Neural progenitor cell (in vitro differentiated cells): ENCODE measurements at regions not wholly inside any gene's neighbourhood (a gene's known extent, or its start where the extent isn't known, plus 50 kb on each side); places are given as distances from the start of the nearest gene placed in this dataset.

Experiments used
- DNase-seq: peaks from one replicate; pipeline ENCODE4 v3.0.0-alpha.2; 2016; ENCODE audit warnings: low spot score
- H2AFZ ChIP-seq: fragments of 200-600 bp; sonication (generic); replicated peaks from 2 replicates; pipeline ENCODE4 v1.6.1; 2016; ENCODE audit warnings: antibody characterized with exemption
- H3F3A ChIP-seq: fragments of 200-600 bp; sonication (generic); 2 replicates; pipeline ENCODE4 v1.6.1; 2016; ENCODE audit warnings: antibody characterized with exemption, low read depth
- H3K27ac ChIP-seq: fragments of 200-600 bp; sonication (generic); 2 replicates; pipeline ENCODE4 v1.5.1; 2016; ENCODE audit warnings: mild to moderate bottlenecking
- H3K27me3 ChIP-seq: fragments of 200-600 bp; sonication (generic); 2 replicates; pipeline ENCODE4 v1.6.1; 2016; ENCODE audit warnings: mild to moderate bottlenecking, moderate library complexity
- H3K36me3 ChIP-seq: fragments of 200-600 bp; sonication (generic); 2 replicates; pipeline ENCODE4 v1.5.1; 2016
- H3K4me1 ChIP-seq: fragments of 200-600 bp; sonication (generic); 2 replicates; pipeline ENCODE4 v1.6.1; 2016; ENCODE audit warnings: mixed run types
- H3K4me2 ChIP-seq: fragments of 200-600 bp; sonication (generic); 2 replicates; pipeline ENCODE4 v1.6.1; 2016
- H3K4me3 ChIP-seq: fragments of 200-600 bp; sonication (generic); 2 replicates; pipeline ENCODE4 v1.5.1; 2016
- H3K79me2 ChIP-seq: fragments of 200-600 bp; sonication (generic); 2 replicates; pipeline ENCODE4 v1.6.1; 2016; ENCODE audit warnings: low read depth
- H3K9ac ChIP-seq: fragments of 200-600 bp; sonication (generic); 2 replicates; pipeline ENCODE4 v1.6.1; 2016
- H3K9me3 ChIP-seq: fragments of 200-600 bp; sonication (generic); 2 replicates; pipeline ENCODE4 v1.5.1; 2016; ENCODE audit warnings: low read depth
- H4K20me1 ChIP-seq: fragments of 200-600 bp; sonication (generic); 2 replicates; pipeline ENCODE4 v1.6.1; 2016; ENCODE audit warnings: low read depth
- H3K27ac Mint-ChIP-seq: 3 replicates; pipeline ENCODE4 v1.8.0; 2021; ENCODE audit warnings: mixed read lengths
- H3K27me3 Mint-ChIP-seq: 2 replicates; pipeline ENCODE4 v1.8.0; 2022; ENCODE audit warnings: low read depth, mild to moderate bottlenecking, inconsistent platforms, moderate library complexity, mixed read lengths; ENCODE audit not compliant: insufficient read depth
- H3K36me3 Mint-ChIP-seq: 3 replicates; pipeline ENCODE4 v1.8.0; 2021; ENCODE audit warnings: mixed read lengths
- H3K4me1 Mint-ChIP-seq: 3 replicates; pipeline ENCODE4 v1.8.0; 2021; ENCODE audit warnings: mixed read lengths
- H3K4me3 Mint-ChIP-seq: 3 replicates; pipeline ENCODE4 v1.8.0; 2021; ENCODE audit warnings: mild to moderate bottlenecking, moderate library complexity, mixed read lengths
- H3K9me3 Mint-ChIP-seq: 3 replicates; pipeline ENCODE4 v1.8.0; 2020; ENCODE audit warnings: mixed read lengths
- EZH2 ChIP-seq: fragments of 200-600 bp; sonication (generic); IDR thresholded peaks from 2 replicates; pipeline ENCODE4 v1.6.1; 2017; ENCODE audit warnings: antibody characterized with exemption, mild to moderate bottlenecking, moderate library complexity
- EZH2phosphoT487 ChIP-seq: fragments of 200-600 bp; sonication (generic); IDR thresholded peaks from 2 replicates; pipeline ENCODE4 v1.6.1; 2017; ENCODE audit warnings: antibody characterized with exemption
- TF ChIP-seq, protein P1 (sequence below): fragments of 200-600 bp; sonication (generic); IDR thresholded peaks from 2 replicates; pipeline ENCODE4 v1.5.1; 2017; ENCODE audit warnings: antibody characterized with exemption, mild to moderate bottlenecking

DNA sequence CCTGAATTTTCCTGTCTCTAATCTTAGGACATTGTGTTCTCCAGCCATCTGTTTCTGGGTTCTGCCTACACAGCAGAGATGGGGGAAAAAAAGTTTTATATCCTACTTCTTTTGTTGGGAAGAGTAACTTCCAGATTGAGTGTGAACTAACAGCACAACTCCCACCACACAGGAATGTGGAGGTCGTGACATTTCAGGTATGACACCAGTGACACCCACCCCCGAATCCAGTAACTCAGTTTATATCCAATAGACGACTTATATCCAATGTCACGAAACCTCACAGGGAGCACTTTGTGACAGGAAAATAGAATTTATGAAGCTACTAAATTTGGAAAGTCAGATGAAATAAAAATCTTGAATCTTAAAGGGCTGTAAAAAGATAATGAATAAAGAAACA, 211.9 kb upstream of the GRM3 start:
- no peak for TF ChIP-seq EZH2phosphoT487
- TF ChIP-seq, protein P1, sequence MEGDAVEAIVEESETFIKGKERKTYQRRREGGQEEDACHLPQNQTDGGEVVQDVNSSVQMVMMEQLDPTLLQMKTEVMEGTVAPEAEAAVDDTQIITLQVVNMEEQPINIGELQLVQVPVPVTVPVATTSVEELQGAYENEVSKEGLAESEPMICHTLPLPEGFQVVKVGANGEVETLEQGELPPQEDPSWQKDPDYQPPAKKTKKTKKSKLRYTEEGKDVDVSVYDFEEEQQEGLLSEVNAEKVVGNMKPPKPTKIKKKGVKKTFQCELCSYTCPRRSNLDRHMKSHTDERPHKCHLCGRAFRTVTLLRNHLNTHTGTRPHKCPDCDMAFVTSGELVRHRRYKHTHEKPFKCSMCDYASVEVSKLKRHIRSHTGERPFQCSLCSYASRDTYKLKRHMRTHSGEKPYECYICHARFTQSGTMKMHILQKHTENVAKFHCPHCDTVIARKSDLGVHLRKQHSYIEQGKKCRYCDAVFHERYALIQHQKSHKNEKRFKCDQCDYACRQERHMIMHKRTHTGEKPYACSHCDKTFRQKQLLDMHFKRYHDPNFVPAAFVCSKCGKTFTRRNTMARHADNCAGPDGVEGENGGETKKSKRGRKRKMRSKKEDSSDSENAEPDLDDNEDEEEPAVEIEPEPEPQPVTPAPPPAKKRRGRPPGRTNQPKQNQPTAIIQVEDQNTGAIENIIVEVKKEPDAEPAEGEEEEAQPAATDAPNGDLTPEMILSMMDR, result no peak
- no peak for TF ChIP-seq EZH2
- no peak overlapping the region for H3K4me3 Mint-ChIP-seq
- Histone ChIP-seq H3K27me3 (no peaks in the 10 kb centered on the region), H3F3A (no peaks in the 10 kb centered on the region), H3K4me2 (no peak overlapping the region), H2AFZ (no peak overlapping the region), H4K20me1 (no peaks in the 10 kb centered on the region), H3K9me3 (no peaks in the 10 kb centered on the region), H3K4me3 (no peak overlapping the region), H3K9ac (no peak overlapping the region), H3K4me1 (no peaks in the 10 kb centered on the region), H3K27ac (no peak overlapping the region), H3K79me2 (no peaks in the 10 kb centered on the region), H3K36me3 (no peaks in the 10 kb centered on the region)
- H3K4me1 Mint-ChIP-seq, result no peaks in the 10 kb centered on the region
- no peak for DNase-seq
- H3K27ac Mint-ChIP-seq, result no peak overlapping the region
- no peaks in the 10 kb centered on the region for H3K9me3 Mint-ChIP-seq
- no peaks in the 10 kb centered on the region for H3K36me3 Mint-ChIP-seq
- no peaks in the 10 kb centered on the region for H3K27me3 Mint-ChIP-seq

DNA sequence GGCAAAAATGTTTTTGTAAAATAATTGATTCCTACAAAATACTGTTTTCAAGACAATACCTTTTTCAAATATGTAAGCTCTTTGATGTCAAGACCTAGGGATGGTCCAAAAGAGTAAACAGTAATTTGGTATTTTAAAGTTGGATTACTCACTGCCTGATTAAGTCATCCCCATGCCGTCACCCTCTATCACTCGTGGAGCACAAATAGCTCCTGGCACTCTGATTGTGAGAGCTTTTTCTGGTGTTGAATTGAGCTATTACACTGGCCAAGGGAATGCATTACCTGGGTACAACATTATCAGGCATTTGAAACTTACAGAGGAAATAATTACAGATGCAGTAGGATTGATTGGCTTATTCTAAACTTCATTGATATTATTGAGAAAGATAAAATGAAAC, 231.9 kb upstream of the GRM3 start:
- H3K36me3 ChIP-seq, result no peaks in the 10 kb centered on the region
- H3K27ac ChIP-seq, result no peak overlapping the region
- no peaks in the 10 kb centered on the region for H3F3A ChIP-seq
- no peaks in the 10 kb centered on the region for H3K9me3 ChIP-seq
- no peaks in the 10 kb centered on the region for H3K4me1 ChIP-seq
- H3K9ac ChIP-seq, result no peak overlapping the region
- Mint-ChIP-seq H3K27ac (no peak overlapping the region), H3K36me3 (no peaks in the 10 kb centered on the region), H3K4me1 (peaks cover 6% of the 10 kb centered on the region), H3K9me3 (peaks cover 4% of the 10 kb centered on the region), H3K27me3 (peaks cover 17% of the 10 kb centered on the region), H3K4me3 (no peak overlapping the region)
- H3K4me2 ChIP-seq, result no peak overlapping the region
- H3K4me3 ChIP-seq, result no peak overlapping the region
- no peaks in the 10 kb centered on the region for H3K79me2 ChIP-seq
- H4K20me1 ChIP-seq, result no peaks in the 10 kb centered on the region
- H2AFZ ChIP-seq, result no peak overlapping the region
- peak; percentile 4 for DNase-seq
- TF ChIP-seq, protein P1, result no peak
- TF ChIP-seq EZH2 (no peak), EZH2phosphoT487 (no peak)
- H3K27me3 ChIP-seq, result no peaks in the 10 kb centered on the region

DNA sequence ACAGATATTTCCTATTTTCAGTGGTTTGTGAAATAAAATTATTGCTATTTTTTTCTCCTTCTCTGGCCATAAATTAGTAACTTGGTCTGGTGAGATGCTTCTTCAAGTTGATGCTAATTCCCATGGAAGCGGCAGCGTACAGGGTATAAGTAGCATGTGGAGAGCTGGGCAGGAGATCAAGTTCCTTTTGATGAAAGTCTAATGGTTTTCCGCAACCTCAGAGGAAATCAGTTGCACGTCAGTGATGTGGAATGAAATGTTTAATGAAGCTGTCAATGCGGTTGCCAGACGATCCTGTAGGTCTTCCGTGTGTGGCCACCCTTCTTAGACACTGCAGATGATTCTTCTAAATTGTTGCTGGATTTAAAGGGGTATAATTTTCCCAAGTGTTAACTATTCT, 236.4 kb upstream of the GRM3 start:
- peak; percentile 36 for DNase-seq
- Mint-ChIP-seq H3K27me3 (peaks cover 30% of the 10 kb centered on the region), H3K4me3 (peak overlapping the region; percentile 15), H3K36me3 (no peaks in the 10 kb centered on the region), H3K4me1 (peaks cover 6% of the 10 kb centered on the region), H3K9me3 (peaks cover 14% of the 10 kb centered on the region), H3K27ac (no peak overlapping the region)
- Histone ChIP-seq H3K79me2 (no peaks in the 10 kb centered on the region), H4K20me1 (no peaks in the 10 kb centered on the region), H3K4me1 (no peaks in the 10 kb centered on the region), H2AFZ (no peak overlapping the region), H3K27me3 (no peaks in the 10 kb centered on the region), H3K9ac (no peak overlapping the region), H3K9me3 (no peaks in the 10 kb centered on the region), H3F3A (no peaks in the 10 kb centered on the region), H3K27ac (no peak overlapping the region), H3K36me3 (no peaks in the 10 kb centered on the region), H3K4me3 (no peak overlapping the region), H3K4me2 (no peak overlapping the region)
- TF ChIP-seq EZH2 (no peak), EZH2phosphoT487 (no peak)
- TF ChIP-seq, protein P1, result no peak
